ENCODE measurements at regions not wholly inside any gene's neighbourhood (a gene's known extent, or its start where the extent isn't known, plus 50 kb on each side); places are given as distances from the start of the nearest gene placed in this dataset.

DNA sequence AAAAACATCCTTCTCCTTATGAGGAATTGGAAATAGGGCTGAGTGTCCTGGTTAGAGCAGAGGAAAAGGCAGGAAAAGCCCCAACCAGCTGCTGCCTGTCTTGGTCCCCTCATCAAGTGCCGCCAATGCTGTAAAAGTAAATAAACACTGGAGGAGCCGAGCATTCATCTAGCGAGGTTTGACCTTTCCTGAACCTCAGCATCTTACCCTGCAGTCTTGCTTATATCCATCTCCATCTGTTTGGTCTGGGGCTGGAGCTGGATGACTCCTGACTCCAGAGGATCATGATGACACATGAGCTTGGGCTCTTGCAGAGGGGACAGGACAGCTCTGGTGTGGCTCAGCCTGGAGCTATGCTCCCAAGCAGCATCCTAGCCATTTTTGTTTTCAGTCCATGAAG lies 501.1 kb downstream of the TNS3 start:
- Histone ChIP-seq H3K9me3 (ENCODE audit: insufficient read depth in 2 of 2, low read depth in 1 of 2, low read length in 1 of 2) (no peaks in the 10 kb centered on the region), H3K14ac (ENCODE audit: insufficient read length) (no peak overlapping the region), H3K4me1 (replicated peaks in 1 of 4; ENCODE audit: control insufficient read depth in 3 of 4, insufficient read depth in 4 of 4, low read length in 3 of 4) (no peaks in the 10 kb centered on the region), H4K5ac (ENCODE audit: insufficient read length, low read depth, low read length) (no peak overlapping the region), H3K56ac (replicated peaks; ENCODE audit: insufficient read length, low read depth, low read length) (no peak overlapping the region), H3K4ac (replicated peaks; ENCODE audit: insufficient read length, low read depth, low read length) (no peak overlapping the region), H4K91ac (replicated peaks; ENCODE audit: insufficient read length, low read length) (no peak overlapping the region), H3K79me1 (ENCODE audit: low read depth, low read length) (no peaks in the 10 kb centered on the region), H2BK5ac (ENCODE audit: low read depth, low read length) (no peak overlapping the region), H4K20me1 (replicated peaks in 1 of 2; ENCODE audit: control insufficient read depth in 1 of 2, insufficient read depth in 2 of 2, low read length in 2 of 2) (no peaks in the 10 kb centered on the region), H3K9ac (replicated peaks in 1 of 4; ENCODE audit: extremely low read depth in 1 of 4, low read depth in 3 of 4, low read length in 3 of 4) (no peak overlapping the region), H3K36me3 (ENCODE audit: control insufficient read depth in 2 of 4, insufficient read depth in 4 of 4, low read length in 3 of 4) (no peaks in the 10 kb centered on the region), H2BK120ac (replicated peaks; ENCODE audit: low read depth, low read length) (no peak overlapping the region), H4K8ac (ENCODE audit: extremely low read depth, insufficient read depth, low read length) (no peak overlapping the region), H2BK12ac (ENCODE audit: low read depth, low read length) (no peak overlapping the region), H3K79me2 (ENCODE audit: control insufficient read depth in 1 of 2, insufficient read depth in 2 of 2, low read length in 2 of 2) (no peaks in the 10 kb centered on the region), H2AFZ (ENCODE audit: low read length) (no peak overlapping the region), H3K4me3 (ENCODE audit: extremely low read depth in 1 of 4, insufficient read depth in 2 of 4, low read depth in 3 of 4, low read length in 4 of 4) (no peak overlapping the region), H2BK15ac (ENCODE audit: low read length) (no peak overlapping the region), H2AK5ac (ENCODE audit: low read depth, low read length) (no peak overlapping the region), H3K4me2 (ENCODE audit: insufficient read depth in 1 of 2, low read depth in 2 of 2, low read length in 2 of 2) (no peak overlapping the region), H3K23ac (ENCODE audit: insufficient read length) (no peak overlapping the region), H3K18ac (ENCODE audit: extremely low read depth, low read length) (no peak overlapping the region), H3K27ac (ENCODE audit: low read depth, low read length) (no peak overlapping the region), H2BK20ac (ENCODE audit: low read length) (no peak overlapping the region), H3K23me2 (ENCODE audit: low read depth, low read length) (no peaks in the 10 kb centered on the region), H3K27me3 (replicated peaks in 1 of 4; ENCODE audit: control insufficient read depth in 3 of 4, extremely low read depth in 1 of 4, insufficient read depth in 3 of 4, low read length in 3 of 4) (peaks cover 0 to 1% (median 0%) of the 10 kb centered on the region in 4 experiments; a peak in 1 of 7 replicates)
- no peak for DNase-seq (ENCODE audit: low read depth in 1 of 2, low spot score in 2 of 2)
- 98% methylated on average over 3 of the region's 3 CpGs; no CpG with 5 or more reads in 1 of the 2 experiments for WGBS, 2 experiments (ENCODE audit: extremely low coverage in 1 of 2, insufficient coverage in 1 of 2, insufficient read length in 1 of 2, insufficient replicate concordance in 2 of 2, low coverage in 1 of 2, low lambda C conversion rate in 2 of 2, missing lambda C conversion rate in 1 of 2)
- TF ChIP-seq CHD2 (IDR thresholded peaks at IDR 0.05; ENCODE audit: low read length) (no peak), SAP30 (IDR thresholded peaks at IDR 0.05; ENCODE audit: insufficient read depth, insufficient replicate concordance, low read length) (no peak), KDM1A (IDR thresholded peaks at IDR 0.05; ENCODE audit: borderline replicate concordance, low read length) (no peak), ZNF274 (IDR thresholded peaks at IDR 0.05; ENCODE audit: borderline replicate concordance, extremely low read depth, low read length) (no peak), EZH2 (IDR thresholded peaks at IDR 0.05; ENCODE audit: low read depth, low read length, severe bottlenecking) (no peak), POU5F1 (IDR thresholded peaks at IDR 0.05; ENCODE audit: low read depth, low read length) (no peak), TCF12 (IDR thresholded peaks at IDR 0.05; ENCODE audit: low read depth, low read length) (no peak), GABPA (IDR thresholded peaks at IDR 0.05; ENCODE audit: borderline replicate concordance, insufficient read depth, low read length) (no peak), RAD21 (IDR thresholded peaks at IDR 0.05 in 1 of 2, conservative IDR thresholded peaks at IDR 0.05 in 1 of 2; ENCODE audit: low read depth in 2 of 2, low read length in 2 of 2) (no peak), CBX5 (IDR thresholded peaks at IDR 0.05; ENCODE audit: low read depth, low read length) (no peak), BCL11A (IDR thresholded peaks at IDR 0.05; ENCODE audit: low read depth in 2 of 2, low read length in 2 of 2) (no peak), HDAC6 (IDR thresholded peaks at IDR 0.05; ENCODE audit: low read depth, low read length) (no peak)
- POLR2A ChIA-PET (ENCODE audit: partially characterized antibody) = no interaction called here
- FAIRE-seq = no peak
- CTCF ChIA-PET (ENCODE audit: partially characterized antibody) = interaction anchor here (1.2 to 1.6 kb wide), 2 partner anchors 1159 to 1167 kb away, joined by 3 to 8 read pairs; partner anchors contain the start of gene IGFBP3

All from H1 (cell line).